Right lobe of liver (tissue), 6 donors: ENCODE measurements at regions not wholly inside any gene's neighbourhood (a gene's known extent, or its start where the extent isn't known, plus 50 kb on each side); places are given as distances from the start of the nearest gene placed in this dataset.

Experiments
- ATAC-seq, 4 donors: fragments of 200-7000 bp; cut with Tn5 transposase; one replicate each; pipeline ENCODE4 v1.9.1; 2020; ENCODE audit warnings: mild to moderate bottlenecking in 4 of 4, moderate library complexity in 4 of 4
- DNase-seq, 3 donors: peaks; one replicate each; pipeline ENCODE4 v3.0.0-alpha.2; 2020
- H3K27ac ChIP-seq, 3 donors: fragments of 200-600 bp; one replicate each; pipeline ENCODE4 v1.8.0; 2022
- H3K27me3 ChIP-seq, 2 donors: fragments of 200-600 bp; one replicate each; pipeline ENCODE4 v1.8.0; 2022
- H3K36me3 ChIP-seq, 4 donors: fragments of 200-600 bp; sonication (generic) in 1 of 4; one replicate each; pipeline versions ENCODE4 v1.5.1 to v1.8.0; 2017 to 2022; ENCODE audit warnings: control low read depth in 1 of 4
- H3K4me1 ChIP-seq, 4 donors: fragments of 200-600 bp; sonication (generic) in 1 of 4; one replicate each; pipeline versions ENCODE4 v1.5.1 to v1.8.0; 2017 to 2022; ENCODE audit warnings: control low read depth in 1 of 4
- H3K4me3 ChIP-seq, 3 donors: fragments of 200-600 bp; one replicate each; pipeline ENCODE4 v1.8.0; 2022
- H3K9me3 ChIP-seq, 4 donors: fragments of 200-600 bp; sonication (generic) in 1 of 4; one replicate each; pipeline versions ENCODE4 v1.5.1 to v1.8.0; 2017 to 2022; ENCODE audit warnings: control low read depth in 1 of 4
- CTCF ChIP-seq, 4 donors: fragments of 200-600 bp in 3 of 4; fragments of 450-650 bp in 1 of 4; IDR thresholded peaks; one replicate each; pipeline versions ENCODE4 v1.5.1 to v1.8.0; 2016 to 2022; ENCODE audit warnings: antibody characterized with exemption in 4 of 4, mild to moderate bottlenecking in 2 of 4
- POLR2A ChIP-seq: fragments of 450-650 bp; IDR thresholded peaks from one replicate; pipeline ENCODE4 v1.6.1; 2017; ENCODE audit warnings: antibody characterized with exemption, mild to moderate bottlenecking
- WGBS: methylation state at CpG from one replicate; pipeline ENCODE4 v1.1.6; 2018; ENCODE audit warnings: low coverage, low lambda C conversion rate; ENCODE audit not compliant: insufficient coverage; ENCODE audit errors: missing lambda C conversion rate; 5-methylcytosine and 5-hydroxymethylcytosine counted together
- intact Hi-C, 2 donors: fragments of 100-400 bp; cut with DNase I; formaldehyde crosslinking; loops; one replicate each; pipeline versions ENCODE4 v1.11.2 to v1.14.1; 2022
- donor health status: DM: no; HTN: yes; CAD: no.
- donor health status: DM: no; HTN: no; CAD: no.
- donor health status: DM: no; HTN: no; CAD: no.
- donor health status: DM: no; HTN: yes; CAD: no.
- donor health status: DM: no; HTN: yes; CAD: no.

GRCh38 chr10:54905578-54906192 is 104.7 kb upstream of the PCDH15 start:
- Histone ChIP-seq H3K4me1 (no peaks in the 10 kb centered on the region), H3K27me3 (no peaks in the 10 kb centered on the region), H3K36me3 (no peaks in the 10 kb centered on the region), H3K27ac (no peak overlapping the region), H3K9me3 (no peaks in the 10 kb centered on the region), H3K4me3 (no peak overlapping the region)
- intact Hi-C loops, result no loop called here
- TF ChIP-seq CTCF (IDR thresholded peaks at IDR 0.05) (no peak), POLR2A (no peak)
- ATAC-seq (no peak), DNase-seq (no peak)
- 54% methylated on average over 2 of the region's 2 CpGs for WGBS

GRCh38 chr10:54904833-54905232 is 103.8 kb upstream of the PCDH15 start:
- DNase-seq, result no peak
- WGBS, result 30% methylated on average over 1 of the region's 1 CpG
- TF ChIP-seq POLR2A (no peak), CTCF (IDR thresholded peaks at IDR 0.05) (no peak)
- H3K9me3 ChIP-seq, result no peaks in the 10 kb centered on the region
- no peaks in the 10 kb centered on the region for H3K36me3 ChIP-seq
- no peaks in the 10 kb centered on the region for H3K27me3 ChIP-seq
- H3K27ac ChIP-seq, result no peak overlapping the region
- no peak for ATAC-seq
- intact Hi-C loops, result no loop called here
- H3K4me3 ChIP-seq, result no peak overlapping the region
- H3K4me1 ChIP-seq, result no peaks in the 10 kb centered on the region

GRCh38 chr10:54903745-54904144 is 102.7 kb upstream of the PCDH15 start:
- no peak for ATAC-seq
- Histone ChIP-seq H3K9me3 (no peaks in the 10 kb centered on the region), H3K4me3 (no peak overlapping the region), H3K36me3 (no peaks in the 10 kb centered on the region), H3K27me3 (no peaks in the 10 kb centered on the region), H3K27ac (no peak overlapping the region), H3K4me1 (no peaks in the 10 kb centered on the region)
- WGBS, result 58% methylated on average over 1 of the region's 1 CpG
- no peak for DNase-seq
- intact Hi-C loops, result no loop called here
- TF ChIP-seq CTCF (IDR thresholded peaks at IDR 0.05) (no peak), POLR2A (no peak)

GRCh38 chr10:54900584-54900983 is 99.6 kb upstream of the PCDH15 start:
- Histone ChIP-seq H3K27ac (no peak overlapping the region), H3K4me3 (no peak overlapping the region), H3K9me3 (no peaks in the 10 kb centered on the region), H3K36me3 (no peaks in the 10 kb centered on the region), H3K4me1 (no peaks in the 10 kb centered on the region), H3K27me3 (no peaks in the 10 kb centered on the region)
- no peak for TF ChIP-seq CTCF (IDR thresholded peaks at IDR 0.05)
- TF ChIP-seq POLR2A, result no peak
- ATAC-seq, result no peak
- WGBS, result 80% methylated on average over 1 of the region's 1 CpG
- intact Hi-C loops, result no loop called here
- DNase-seq, result no peak

- Histone ChIP-seq H3K36me3 (no peaks in the 10 kb centered on the region), H3K9me3 (no peaks in the 10 kb centered on the region), H3K4me1 (no peaks in the 10 kb centered on the region), H3K4me3 (no peak overlapping the region), H3K27me3 (no peaks in the 10 kb centered on the region), H3K27ac (no peak overlapping the region)
- no peak for DNase-seq
- 32% methylated on average over 5 of the region's 5 CpGs for WGBS
- intact Hi-C loops, result no loop called here
- TF ChIP-seq POLR2A (no peak), CTCF (IDR thresholded peaks at IDR 0.05) (no peak)
- ATAC-seq, result no peak
Observed at GRCh38 chr10:54880996-54881395, 80.0 kb upstream of the PCDH15 start.
